ENCODE measurements at regions not wholly inside any gene's neighbourhood (a gene's known extent, or its start where the extent isn't known, plus 50 kb on each side); places are given as distances from the start of the nearest gene placed in this dataset.

GRCh38 chr1:195903203-195903602, 705.0 kb downstream of the KCNT2 start:
- no peak overlapping the region for H3K4me3 ChIP-seq (ENCODE audit: low read length)
- DNase-seq = no peak
- H3K4me1 ChIP-seq (ENCODE audit: low read length) = no peaks in the 10 kb centered on the region
- H3K36me3 ChIP-seq (ENCODE audit: insufficient read depth, low read length) = no peaks in the 10 kb centered on the region
- H3K9me2 ChIP-seq (replicated peaks; ENCODE audit: insufficient read depth, low read length) = no peaks in the 10 kb centered on the region
- H3K9me3 ChIP-seq (ENCODE audit: low read length) = peaks cover 19% of the 10 kb centered on the region
- H2AFZ ChIP-seq (ENCODE audit: low read length) = no peak overlapping the region
- no peak overlapping the region for H3K4me2 ChIP-seq (ENCODE audit: low read depth, low read length, poor library complexity, severe bottlenecking)
- H3K27me3 ChIP-seq (ENCODE audit: low read length) = no peaks in the 10 kb centered on the region
- H3K79me2 ChIP-seq (ENCODE audit: low read length) = no peaks in the 10 kb centered on the region
- no peak overlapping the region for H3K27ac ChIP-seq (ENCODE audit: low read length)
- H3K9ac ChIP-seq (ENCODE audit: low read length) = no peak overlapping the region
- no peaks in the 10 kb centered on the region for H4K20me1 ChIP-seq (ENCODE audit: insufficient read depth, low read depth, low read length)

DNA sequence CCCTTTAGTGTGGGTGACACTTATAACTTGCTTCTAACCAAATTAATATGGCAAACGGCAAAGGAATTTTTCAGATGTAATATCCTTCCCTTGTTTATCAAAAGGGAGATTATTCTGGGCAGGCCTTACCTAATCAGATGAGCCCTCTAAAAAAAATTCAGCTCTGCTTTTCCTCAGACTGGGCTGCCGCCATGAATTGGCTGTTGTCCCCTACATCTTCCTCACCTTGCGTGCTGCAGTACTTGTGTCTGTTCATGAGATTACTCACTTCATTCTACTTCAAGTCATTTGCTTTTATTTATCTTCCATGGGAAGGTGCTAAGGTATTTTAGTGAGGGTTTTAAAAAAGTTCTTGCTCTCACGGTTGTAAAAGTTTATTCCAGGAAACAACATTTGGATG, 705.5 kb downstream of the KCNT2 start:
- H3K9ac ChIP-seq (ENCODE audit: low read length) = no peak overlapping the region
- no peaks in the 10 kb centered on the region for H3K36me3 ChIP-seq (ENCODE audit: insufficient read depth, low read length)
- H3K9me3 ChIP-seq (ENCODE audit: low read length) = peaks cover 19% of the 10 kb centered on the region
- no peaks in the 10 kb centered on the region for H3K79me2 ChIP-seq (ENCODE audit: low read length)
- H4K20me1 ChIP-seq (ENCODE audit: insufficient read depth, low read depth, low read length) = no peaks in the 10 kb centered on the region
- no peaks in the 10 kb centered on the region for H3K4me1 ChIP-seq (ENCODE audit: low read length)
- no peak overlapping the region for H2AFZ ChIP-seq (ENCODE audit: low read length)
- no peak overlapping the region for H3K27ac ChIP-seq (ENCODE audit: low read length)
- no peaks in the 10 kb centered on the region for H3K9me2 ChIP-seq (replicated peaks; ENCODE audit: insufficient read depth, low read length)
- H3K27me3 ChIP-seq (ENCODE audit: low read length) = no peaks in the 10 kb centered on the region
- DNase-seq = no peak
- no peak overlapping the region for H3K4me3 ChIP-seq (ENCODE audit: low read length)
- no peak overlapping the region for H3K4me2 ChIP-seq (ENCODE audit: low read depth, low read length, poor library complexity, severe bottlenecking)

- Histone ChIP-seq H3K27me3 (ENCODE audit: low read length) (no peaks in the 10 kb centered on the region), H3K79me2 (ENCODE audit: low read length) (no peaks in the 10 kb centered on the region), H3K4me3 (ENCODE audit: low read length) (no peak overlapping the region), H3K9me2 (replicated peaks; ENCODE audit: insufficient read depth, low read length) (no peaks in the 10 kb centered on the region), H4K20me1 (ENCODE audit: insufficient read depth, low read depth, low read length) (no peaks in the 10 kb centered on the region), H3K27ac (ENCODE audit: low read length) (no peak overlapping the region), H3K9ac (ENCODE audit: low read length) (no peak overlapping the region), H2AFZ (ENCODE audit: low read length) (no peak overlapping the region), H3K4me1 (ENCODE audit: low read length) (no peaks in the 10 kb centered on the region), H3K36me3 (ENCODE audit: insufficient read depth, low read length) (no peaks in the 10 kb centered on the region), H3K4me2 (ENCODE audit: low read depth, low read length, poor library complexity, severe bottlenecking) (no peak overlapping the region), H3K9me3 (ENCODE audit: low read length) (peaks cover 25% of the 10 kb centered on the region)
- DNase-seq = no peak
These were observed 708.4 kb downstream of the KCNT2 start for GRCh38 chr1:195899762-195900352.

DNA sequence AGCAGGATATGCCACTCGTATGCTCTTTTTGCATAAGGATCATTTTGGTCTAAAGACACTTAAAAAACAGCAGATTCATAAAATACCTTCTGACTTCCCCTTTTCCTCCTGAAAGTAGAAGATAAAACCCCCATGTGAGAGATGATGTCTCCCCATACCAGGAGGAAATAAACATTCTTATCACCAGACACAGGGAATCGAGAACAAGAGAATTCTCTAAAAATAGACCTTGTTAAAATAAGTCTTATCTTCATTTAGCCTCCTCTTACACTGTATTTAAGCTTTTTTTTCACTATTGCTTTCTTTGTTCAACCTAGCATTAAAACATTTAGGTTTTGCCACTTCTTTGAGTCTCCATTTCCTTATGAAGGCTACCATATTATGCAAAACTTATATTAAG, 709.3 kb downstream of the KCNT2 start:
- no peak for DNase-seq
- Histone ChIP-seq H3K27me3 (ENCODE audit: low read length) (no peaks in the 10 kb centered on the region), H3K36me3 (ENCODE audit: insufficient read depth, low read length) (no peaks in the 10 kb centered on the region), H3K4me2 (ENCODE audit: low read depth, low read length, poor library complexity, severe bottlenecking) (no peak overlapping the region), H3K4me1 (ENCODE audit: low read length) (no peaks in the 10 kb centered on the region), H3K79me2 (ENCODE audit: low read length) (no peaks in the 10 kb centered on the region), H3K4me3 (ENCODE audit: low read length) (no peak overlapping the region), H3K9me2 (replicated peaks; ENCODE audit: insufficient read depth, low read length) (no peaks in the 10 kb centered on the region), H3K9ac (ENCODE audit: low read length) (no peak overlapping the region), H3K27ac (ENCODE audit: low read length) (no peak overlapping the region), H4K20me1 (ENCODE audit: insufficient read depth, low read depth, low read length) (no peaks in the 10 kb centered on the region), H2AFZ (ENCODE audit: low read length) (no peak overlapping the region), H3K9me3 (ENCODE audit: low read length) (peaks cover 24% of the 10 kb centered on the region)

GRCh38 chr1:195898373-195898772, 709.9 kb downstream of the KCNT2 start:
- no peaks in the 10 kb centered on the region for H3K4me1 ChIP-seq (ENCODE audit: low read length)
- no peak for DNase-seq
- no peaks in the 10 kb centered on the region for H3K27me3 ChIP-seq (ENCODE audit: low read length)
- no peak overlapping the region for H2AFZ ChIP-seq (ENCODE audit: low read length)
- H3K4me2 ChIP-seq (ENCODE audit: low read depth, low read length, poor library complexity, severe bottlenecking) = no peak overlapping the region
- peaks cover 24% of the 10 kb centered on the region for H3K9me3 ChIP-seq (ENCODE audit: low read length)
- H3K79me2 ChIP-seq (ENCODE audit: low read length) = no peaks in the 10 kb centered on the region
- H3K27ac ChIP-seq (ENCODE audit: low read length) = no peak overlapping the region
- H3K9ac ChIP-seq (ENCODE audit: low read length) = no peak overlapping the region
- no peaks in the 10 kb centered on the region for H4K20me1 ChIP-seq (ENCODE audit: insufficient read depth, low read depth, low read length)
- no peak overlapping the region for H3K4me3 ChIP-seq (ENCODE audit: low read length)
- H3K9me2 ChIP-seq (replicated peaks; ENCODE audit: insufficient read depth, low read length) = no peaks in the 10 kb centered on the region
- no peaks in the 10 kb centered on the region for H3K36me3 ChIP-seq (ENCODE audit: insufficient read depth, low read length)

DNA sequence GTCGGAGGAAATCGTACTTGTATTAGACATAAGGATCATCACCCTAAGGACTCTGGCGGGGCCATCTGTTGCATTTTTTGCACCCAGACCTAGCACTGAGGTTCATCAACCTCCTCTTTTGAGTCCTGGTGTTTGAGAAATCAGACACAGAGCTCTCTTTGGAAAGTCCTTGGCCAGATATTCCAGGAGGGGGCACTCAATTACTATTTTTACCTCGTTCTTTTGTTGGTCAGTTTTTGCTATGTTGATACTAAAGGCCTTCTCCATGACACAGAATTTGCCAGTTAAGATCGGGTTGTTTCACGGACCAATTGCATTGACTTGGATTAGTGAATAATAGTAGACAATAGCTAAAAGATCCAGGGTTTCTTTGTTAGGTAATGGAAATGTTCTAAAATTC, 711.2 kb downstream of the KCNT2 start:
- Histone ChIP-seq H3K4me2 (ENCODE audit: low read depth, low read length, poor library complexity, severe bottlenecking) (no peak overlapping the region), H3K9ac (ENCODE audit: low read length) (no peak overlapping the region), H3K4me3 (ENCODE audit: low read length) (no peak overlapping the region), H3K79me2 (ENCODE audit: low read length) (no peaks in the 10 kb centered on the region), H3K9me3 (ENCODE audit: low read length) (peaks cover 30% of the 10 kb centered on the region), H2AFZ (ENCODE audit: low read length) (no peak overlapping the region), H3K9me2 (replicated peaks; ENCODE audit: insufficient read depth, low read length) (no peaks in the 10 kb centered on the region), H3K27me3 (ENCODE audit: low read length) (no peaks in the 10 kb centered on the region), H3K27ac (ENCODE audit: low read length) (no peak overlapping the region), H4K20me1 (ENCODE audit: insufficient read depth, low read depth, low read length) (no peaks in the 10 kb centered on the region), H3K36me3 (ENCODE audit: insufficient read depth, low read length) (no peaks in the 10 kb centered on the region), H3K4me1 (ENCODE audit: low read length) (no peaks in the 10 kb centered on the region)
- no peak for DNase-seq

DNA sequence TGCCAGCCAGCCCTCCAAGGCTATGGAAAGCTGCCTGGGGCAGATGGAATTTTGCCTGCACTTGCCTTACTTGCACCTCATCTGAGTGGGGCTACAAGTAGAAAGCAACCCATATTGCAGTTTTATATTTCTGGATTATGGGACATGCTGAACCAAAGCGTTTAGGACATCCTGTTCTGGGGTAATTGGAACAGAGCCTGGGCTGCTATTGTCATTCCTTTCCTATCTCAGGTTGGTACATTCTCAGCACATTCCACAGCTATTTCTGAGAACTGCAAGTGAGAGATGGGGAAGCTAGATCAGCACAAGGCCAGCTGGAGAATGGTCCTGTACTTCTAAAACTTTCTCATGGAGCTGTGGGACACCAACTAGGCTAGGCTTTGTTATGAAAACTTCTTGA, 713.8 kb downstream of the KCNT2 start:
- no peaks in the 10 kb centered on the region for H3K36me3 ChIP-seq (ENCODE audit: insufficient read depth, low read length)
- H3K9me3 ChIP-seq (ENCODE audit: low read length) = peaks cover 36% of the 10 kb centered on the region
- no peak overlapping the region for H3K27ac ChIP-seq (ENCODE audit: low read length)
- H3K79me2 ChIP-seq (ENCODE audit: low read length) = no peaks in the 10 kb centered on the region
- no peak overlapping the region for H2AFZ ChIP-seq (ENCODE audit: low read length)
- H4K20me1 ChIP-seq (ENCODE audit: insufficient read depth, low read depth, low read length) = no peaks in the 10 kb centered on the region
- no peaks in the 10 kb centered on the region for H3K4me1 ChIP-seq (ENCODE audit: low read length)
- H3K4me2 ChIP-seq (ENCODE audit: low read depth, low read length, poor library complexity, severe bottlenecking) = no peak overlapping the region
- H3K9ac ChIP-seq (ENCODE audit: low read length) = no peak overlapping the region
- DNase-seq = no peak
- no peaks in the 10 kb centered on the region for H3K27me3 ChIP-seq (ENCODE audit: low read length)
- no peaks in the 10 kb centered on the region for H3K9me2 ChIP-seq (replicated peaks; ENCODE audit: insufficient read depth, low read length)
- no peak overlapping the region for H3K4me3 ChIP-seq (ENCODE audit: low read length)

GRCh38 chr1:195886000-195886399, 722.2 kb downstream of the KCNT2 start:
- Histone ChIP-seq H3K9me3 (ENCODE audit: low read length) (peaks cover 37% of the 10 kb centered on the region), H2AFZ (ENCODE audit: low read length) (no peak overlapping the region), H4K20me1 (ENCODE audit: insufficient read depth, low read depth, low read length) (no peaks in the 10 kb centered on the region)

DNA sequence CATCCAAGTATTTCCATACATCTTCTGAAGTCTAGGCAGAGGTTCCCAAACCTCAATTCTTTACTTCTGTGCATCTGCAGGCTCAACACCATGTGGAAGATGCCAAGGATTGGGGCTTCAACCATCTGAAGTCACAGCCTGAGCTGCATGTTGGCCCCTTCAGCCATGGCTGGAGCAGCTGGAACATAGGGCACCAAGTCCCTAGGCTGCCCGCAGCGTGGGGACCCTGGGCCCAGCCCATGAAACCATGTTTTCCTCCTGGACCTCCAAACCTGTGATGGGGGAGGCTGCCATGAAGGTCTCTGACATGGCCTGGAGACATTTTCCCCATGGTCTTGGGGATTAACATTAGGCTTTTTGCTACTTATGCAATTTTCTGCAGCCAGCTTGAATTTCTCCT, 729.8 kb downstream of the KCNT2 start:
- Histone ChIP-seq H3K4me1 (ENCODE audit: low read length) (no peaks in the 10 kb centered on the region), H3K9me3 (ENCODE audit: low read length) (peaks cover 17% of the 10 kb centered on the region), H4K20me1 (ENCODE audit: insufficient read depth, low read depth, low read length) (no peaks in the 10 kb centered on the region), H3K4me3 (ENCODE audit: low read length) (no peak overlapping the region), H3K27me3 (ENCODE audit: low read length) (no peaks in the 10 kb centered on the region), H3K9ac (ENCODE audit: low read length) (no peak overlapping the region), H2AFZ (ENCODE audit: low read length) (no peak overlapping the region), H3K27ac (ENCODE audit: low read length) (no peak overlapping the region), H3K36me3 (ENCODE audit: insufficient read depth, low read length) (no peaks in the 10 kb centered on the region), H3K79me2 (ENCODE audit: low read length) (no peaks in the 10 kb centered on the region), H3K9me2 (replicated peaks; ENCODE audit: insufficient read depth, low read length) (no peaks in the 10 kb centered on the region), H3K4me2 (ENCODE audit: low read depth, low read length, poor library complexity, severe bottlenecking) (no peak overlapping the region)
- DNase-seq = no peak

More at GRCh38 chr1:195886000-195886399, 722.2 kb downstream of the KCNT2 start:
- no peak for DNase-seq
- Histone ChIP-seq H3K79me2 (ENCODE audit: low read length) (no peaks in the 10 kb centered on the region), H3K27me3 (ENCODE audit: low read length) (no peaks in the 10 kb centered on the region), H3K4me2 (ENCODE audit: low read depth, low read length, poor library complexity, severe bottlenecking) (no peak overlapping the region), H3K27ac (ENCODE audit: low read length) (no peak overlapping the region), H3K36me3 (ENCODE audit: insufficient read depth, low read length) (no peaks in the 10 kb centered on the region), H3K4me3 (ENCODE audit: low read length) (no peak overlapping the region), H3K9ac (ENCODE audit: low read length) (no peak overlapping the region), H3K9me2 (replicated peaks; ENCODE audit: insufficient read depth, low read length) (no peaks in the 10 kb centered on the region), H3K4me1 (ENCODE audit: low read length) (no peaks in the 10 kb centered on the region)

All from Karpas-422 (cell line).